ENCODE measurements at regions not wholly inside any gene's neighbourhood (a gene's known extent, or its start where the extent isn't known, plus 50 kb on each side); places are given as distances from the start of the nearest gene placed in this dataset.

- TF ChIP-seq USF1 (CRISPR knock-in tag; IDR thresholded peaks at IDR 0.05) (no peak), CREM (CRISPR knock-in tag; IDR thresholded peaks at IDR 0.05) (no peak)
These were observed 94.9 kb upstream of the RBBP8 start (continued) for GRCh38 chr18:22838221-22838620.

- Mint-ChIP-seq H3K4me1 (no peaks in the 10 kb centered on the region; the same call in 1 of the 2 replicates), H3K27me3 (ENCODE audit: low read depth) (no peaks in the 10 kb centered on the region), H3K4me3 (no peak overlapping the region), H3K27ac (no peak overlapping the region), H3K9me3 (no peaks in the 10 kb centered on the region), H3K36me3 (no peaks in the 10 kb centered on the region)
- CTCF ChIA-PET: interaction anchor here (0.6 to 2.5 kb wide), 3 partner anchors 25 to 231 kb away, joined by 4 to 8 read pairs (median 5); no protein-coding TSS in a partner anchor
- TF ChIP-seq NFYB (CRISPR knock-in tag; conservative IDR thresholded peaks at IDR 0.05; ENCODE audit: low read depth): no peak
- TF ChIP-seq ZNF512 (CRISPR knock-in tag; IDR thresholded peaks at IDR 0.05; ENCODE audit: borderline replicate concordance): no peak
- no peak for TF ChIP-seq ZNF423 (CRISPR knock-in tag; IDR thresholded peaks at IDR 0.05)
- TF ChIP-seq MXD4 (CRISPR knock-in tag; IDR thresholded peaks at IDR 0.05; ENCODE audit: borderline replicate concordance): no peak
- no peak for TF ChIP-seq NFATC4 (CRISPR knock-in tag; IDR thresholded peaks at IDR 0.05)
- no peak for TF ChIP-seq ATF1 (CRISPR knock-in tag; IDR thresholded peaks at IDR 0.05)
- TF ChIP-seq EMX1 (CRISPR knock-in tag; IDR thresholded peaks at IDR 0.05): no peak
- no peak for TF ChIP-seq CREB1 (CRISPR knock-in tag; IDR thresholded peaks at IDR 0.05)
- no peak for TF ChIP-seq E2F4 (CRISPR knock-in tag; IDR thresholded peaks at IDR 0.05; ENCODE audit: borderline replicate concordance, low read depth)
- TF ChIP-seq PREB (CRISPR knock-in tag; IDR thresholded peaks at IDR 0.05; ENCODE audit: borderline replicate concordance): no peak
- no peak for TF ChIP-seq GABPB1 (CRISPR knock-in tag; IDR thresholded peaks at IDR 0.05)
- TF ChIP-seq CBFB (CRISPR knock-in tag; IDR thresholded peaks at IDR 0.05; ENCODE audit: low read depth): no peak
- no peak for TF ChIP-seq SP1 (CRISPR knock-in tag; conservative IDR thresholded peaks at IDR 0.05)
- TF ChIP-seq ETV6 (CRISPR knock-in tag; IDR thresholded peaks at IDR 0.05): no peak
- no peak for TF ChIP-seq CTCF (IDR thresholded peaks at IDR 0.05)
- TF ChIP-seq PRRX2 (CRISPR knock-in tag; IDR thresholded peaks at IDR 0.05): no peak
- no peak for TF ChIP-seq ESRRA (CRISPR knock-in tag; IDR thresholded peaks at IDR 0.05; ENCODE audit: borderline replicate concordance)
- no peak for TF ChIP-seq ZSCAN18 (CRISPR knock-in tag; IDR thresholded peaks at IDR 0.05)
- TF ChIP-seq E2F5 (CRISPR knock-in tag; IDR thresholded peaks at IDR 0.05): no peak
- no peak for TF ChIP-seq TEAD1 (CRISPR knock-in tag; IDR thresholded peaks at IDR 0.05)
- POLR2A ChIA-PET: interaction anchor here (1.1 kb wide), 1 partner anchor 10 kb away, joined by 3 read pairs; no protein-coding TSS in a partner anchor
- peak; percentile 44 for ATAC-seq
- DNase-seq (ENCODE audit: low spot score): no peak
These were observed 94.4 kb upstream of the RBBP8 start for GRCh38 chr18:22838639-22839277.

Data from WTC11 (cell line).